PC-3 (cell line): ENCODE measurements at regions not wholly inside any gene's neighbourhood (a gene's known extent, or its start where the extent isn't known, plus 50 kb on each side); places are given as distances from the start of the nearest gene placed in this dataset.

Experiments used
- ATAC-seq: fragments of 200-7000 bp; cut with Tn5 transposase; 2 replicates; pipeline ENCODE4 v1.9.1; 2020; ENCODE audit warnings: mild to moderate bottlenecking, moderate library complexity
- BruUV-seq: library from RNA; stranded (reverse); fragments of 400-500 nt; replicated peaks from 2 replicates; lab custom pipeline; 2021; lab: Mats Ljungman, UMichigan
- CTCF ChIA-PET: fragments of 300-600 bp; sonication (Branson Sonifier 250); formaldehyde crosslinking; loops from one replicate; lab custom pipeline; 2022; ENCODE audit warnings: antibody characterized with exemption; lab: Charles Lee
- POLR2A ChIA-PET: fragments of 300-600 bp; sonication (Branson Sonifier 250); formaldehyde crosslinking; loops from one replicate; lab custom pipeline; 2022; ENCODE audit warnings: antibody characterized with exemption; ENCODE audit not compliant: unreplicated experiment; lab: Charles Lee
- DNase-seq: peaks from one replicate; pipeline ENCODE4 v3.0.0-alpha.2; 2015
- H2AFZ ChIP-seq: fragments of 300-600 bp; sonication (generic); 2 replicates; pipeline ENCODE4 v1.6.0; 2016; ENCODE audit warnings: antibody characterized with exemption, low read length
- H3F3A ChIP-seq: fragments of 300-600 bp; sonication (generic); one replicate; pipeline ENCODE4 v1.6.0; 2017; ENCODE audit warnings: antibody characterized with exemption, low read length, control low read depth, mild to moderate bottlenecking; ENCODE audit not compliant: unreplicated experiment
- H3K27ac ChIP-seq: fragments of 300-600 bp; sonication (generic); 2 replicates; pipeline ENCODE4 v1.5.1; 2016; ENCODE audit warnings: mild to moderate bottlenecking, low read length
- H3K27me3 ChIP-seq: fragments of 300-600 bp; sonication (generic); 2 replicates; pipeline ENCODE4 v1.6.1; 2016; ENCODE audit warnings: low read length, mixed read lengths
- H3K36me3 ChIP-seq: fragments of 300-600 bp; sonication (generic); 2 replicates; pipeline ENCODE4 v1.6.1; 2016; ENCODE audit warnings: low read depth, mixed run types, low read length, mixed read lengths
- H3K4me1 ChIP-seq: fragments of 300-600 bp; sonication (generic); 2 replicates; pipeline ENCODE4 v1.5.1; 2016; ENCODE audit warnings: low read length; ENCODE audit not compliant: insufficient read depth
- H3K4me2 ChIP-seq: fragments of 300-600 bp; sonication (generic); 2 replicates; pipeline ENCODE4 v1.6.0; 2016; ENCODE audit warnings: low read length
- H3K4me3 ChIP-seq: fragments of 300-600 bp; sonication (generic); 2 replicates; pipeline ENCODE4 v1.5.1; 2016; ENCODE audit warnings: mild to moderate bottlenecking, low read length, mixed read lengths
- H3K79me2 ChIP-seq: fragments of 300-600 bp; sonication (generic); 2 replicates; pipeline ENCODE4 v1.6.1; 2017; ENCODE audit warnings: low read length, mixed read lengths
- H3K9ac ChIP-seq: fragments of 300-600 bp; sonication (generic); 2 replicates; pipeline ENCODE4 v1.6.0; 2016; ENCODE audit warnings: mild to moderate bottlenecking, low read length
- H3K9me2 ChIP-seq: fragments of 300-600 bp; sonication (generic); replicated peaks from 2 replicates; pipeline ENCODE4 v1.6.1; 2016; ENCODE audit warnings: mixed run types, low read length, mixed read lengths
- H3K9me3 ChIP-seq: fragments of 300-600 bp; sonication (generic); 2 replicates; pipeline ENCODE4 v1.6.1; 2016; ENCODE audit warnings: low read length, mixed read lengths
- H4K20me1 ChIP-seq: fragments of 300-600 bp; sonication (generic); 2 replicates; pipeline ENCODE4 v1.6.1; 2016; ENCODE audit warnings: low read length, mixed read lengths
- CTCF ChIP-seq: fragments of 300-600 bp; sonication (generic); conservative IDR thresholded peaks from 2 replicates; pipeline ENCODE4 v1.5.1; 2017; ENCODE audit warnings: antibody characterized with exemption, low read depth, mild to moderate bottlenecking, low read length
- EZH2 ChIP-seq: fragments of 300-600 bp; sonication (generic); IDR thresholded peaks from one replicate; pipeline ENCODE4 v1.6.1; 2017; ENCODE audit warnings: antibody characterized with exemption, mild to moderate bottlenecking, low read length; ENCODE audit not compliant: unreplicated experiment
- EZH2phosphoT487 ChIP-seq: fragments of 300-600 bp; sonication (generic); IDR thresholded peaks from 2 replicates; pipeline ENCODE4 v1.6.1; 2018; ENCODE audit warnings: mild to moderate bottlenecking, antibody characterized with exemption, low read length, borderline replicate concordance
- intact Hi-C: fragments of 100-400 bp; cut with micrococcal nuclease; formaldehyde crosslinking; loops from 2 replicates; pipeline ENCODE4 v1.9.0; 2023

GRCh38 chr3:124144035-124144814 is 152.3 kb upstream of the ROPN1 start:
- Histone ChIP-seq H3F3A (no peaks in the 10 kb centered on the region), H4K20me1 (no peaks in the 10 kb centered on the region), H3K4me1 (peaks cover 8% of the 10 kb centered on the region; the same call in 1 of the 2 replicates), H3K9ac (no peak overlapping the region), H3K4me2 (no peak overlapping the region), H2AFZ (no peak overlapping the region), H3K36me3 (no peaks in the 10 kb centered on the region), H3K4me3 (no peak overlapping the region), H3K9me3 (no peaks in the 10 kb centered on the region), H3K9me2 (no peaks in the 10 kb centered on the region), H3K27me3 (no peaks in the 10 kb centered on the region), H3K27ac (no peak overlapping the region), H3K79me2 (no peaks in the 10 kb centered on the region)
- no peak for DNase-seq
- TF ChIP-seq EZH2phosphoT487 = no peak
- no peak for ATAC-seq
- no TSS peak for BruUV-seq
- CTCF ChIA-PET = no interaction called here
- intact Hi-C loops = no loop called here
- POLR2A ChIA-PET = no interaction called here

GRCh38 chr3:124147429-124147828 is 155.5 kb upstream of the ROPN1 start:
- no peak for ATAC-seq
- Histone ChIP-seq H3K4me1 (no peaks in the 10 kb centered on the region), H3F3A (no peaks in the 10 kb centered on the region), H3K4me3 (no peak overlapping the region), H3K9me2 (no peaks in the 10 kb centered on the region), H2AFZ (no peak overlapping the region), H3K27me3 (no peaks in the 10 kb centered on the region; the same call in 1 of the 2 replicates), H3K27ac (no peak overlapping the region), H3K79me2 (no peaks in the 10 kb centered on the region), H3K9me3 (no peaks in the 10 kb centered on the region), H4K20me1 (no peaks in the 10 kb centered on the region), H3K4me2 (no peak overlapping the region), H3K36me3 (no peaks in the 10 kb centered on the region), H3K9ac (no peak overlapping the region)
- ChIA-PET POLR2A (no interaction called here), CTCF (no interaction called here)
- no peak for DNase-seq
- TF ChIP-seq CTCF (no peak), EZH2 (no peak), EZH2phosphoT487 (no peak)
- intact Hi-C loops = no loop called here
- no TSS peak for BruUV-seq

GRCh38 chr3:124147946-124148345 is 156.0 kb upstream of the ROPN1 start:
- Histone ChIP-seq H3K9ac (no peak overlapping the region), H3K9me2 (no peaks in the 10 kb centered on the region), H2AFZ (no peak overlapping the region), H3K79me2 (no peaks in the 10 kb centered on the region), H3K27me3 (no peaks in the 10 kb centered on the region; the same call in 1 of the 2 replicates), H3K4me1 (no peaks in the 10 kb centered on the region), H3K36me3 (no peaks in the 10 kb centered on the region), H3K27ac (no peak overlapping the region), H3K9me3 (no peaks in the 10 kb centered on the region), H4K20me1 (no peaks in the 10 kb centered on the region), H3K4me3 (no peak overlapping the region), H3F3A (no peaks in the 10 kb centered on the region), H3K4me2 (no peak overlapping the region)
- no peak for ATAC-seq
- TF ChIP-seq EZH2 = no peak
- no peak for TF ChIP-seq EZH2phosphoT487
- no peak for TF ChIP-seq CTCF
- CTCF ChIA-PET = no interaction called here
- intact Hi-C loops = no loop called here
- POLR2A ChIA-PET = no interaction called here
- no peak for DNase-seq
- no TSS peak for BruUV-seq
